Osteocyte (in vitro differentiated cells): ENCODE measurements at regions not wholly inside any gene's neighbourhood (a gene's known extent, or its start where the extent isn't known, plus 50 kb on each side); places are given as distances from the start of the nearest gene placed in this dataset.

Experiments
- DNase-seq: peaks from one replicate; pipeline ENCODE4 v3.0.0; 2021; ENCODE audit warnings: mixed read lengths; ENCODE audit not compliant: unreplicated experiment; ENCODE audit errors: extremely low spot score
- H3K27ac Mint-ChIP-seq: one replicate; pipeline ENCODE4 v1.8.0; 2021; ENCODE audit warnings: mild to moderate bottlenecking, mixed read lengths; ENCODE audit not compliant: unreplicated experiment
- H3K27me3 Mint-ChIP-seq: one replicate; pipeline ENCODE4 v1.8.0; 2021; ENCODE audit warnings: mixed read lengths; ENCODE audit not compliant: unreplicated experiment
- H3K36me3 Mint-ChIP-seq: one replicate; pipeline ENCODE4 v1.8.0; 2021; ENCODE audit warnings: mixed read lengths; ENCODE audit not compliant: unreplicated experiment
- H3K4me1 Mint-ChIP-seq: one replicate; pipeline ENCODE4 v1.8.0; 2021; ENCODE audit warnings: mixed read lengths; ENCODE audit not compliant: unreplicated experiment
- H3K4me3 Mint-ChIP-seq: one replicate; pipeline ENCODE4 v1.8.0; 2021; ENCODE audit warnings: mild to moderate bottlenecking, moderate library complexity, mixed read lengths; ENCODE audit not compliant: unreplicated experiment
- H3K9me3 Mint-ChIP-seq: one replicate; pipeline ENCODE4 v1.8.0; 2021; ENCODE audit warnings: mixed read lengths; ENCODE audit not compliant: unreplicated experiment
- CTCF ChIP-seq: fragments of 200-600 bp; sonication (generic); IDR thresholded peaks from 2 replicates; pipeline ENCODE4 v1.5.0; 2021; ENCODE audit warnings: antibody characterized with exemption, mild to moderate bottlenecking, moderate library complexity

GRCh38 chr12:90514325-90514724 lies 440.7 kb downstream of the CCER1 start:
- no peaks in the 10 kb centered on the region for H3K9me3 Mint-ChIP-seq
- no peak for TF ChIP-seq CTCF
- H3K27me3 Mint-ChIP-seq: no peaks in the 10 kb centered on the region
- DNase-seq: no peak
- H3K36me3 Mint-ChIP-seq: no peaks in the 10 kb centered on the region
- H3K27ac Mint-ChIP-seq: peak overlapping the region; percentile 23
- H3K4me1 Mint-ChIP-seq: peaks cover 27% of the 10 kb centered on the region
- no peak overlapping the region for H3K4me3 Mint-ChIP-seq

GRCh38 chr12:90512518-90512917 lies 442.5 kb downstream of the CCER1 start:
- H3K36me3 Mint-ChIP-seq: no peaks in the 10 kb centered on the region
- DNase-seq: no peak
- H3K4me1 Mint-ChIP-seq: peaks cover 27% of the 10 kb centered on the region
- no peak overlapping the region for H3K4me3 Mint-ChIP-seq
- H3K27me3 Mint-ChIP-seq: no peaks in the 10 kb centered on the region
- no peak overlapping the region for H3K27ac Mint-ChIP-seq
- H3K9me3 Mint-ChIP-seq: no peaks in the 10 kb centered on the region
- no peak for TF ChIP-seq CTCF

GRCh38 chr12:90510948-90511347 lies 444.0 kb downstream of the CCER1 start:
- no peaks in the 10 kb centered on the region for H3K27me3 Mint-ChIP-seq
- no peak for TF ChIP-seq CTCF
- peaks cover 19% of the 10 kb centered on the region for H3K4me1 Mint-ChIP-seq
- no peak for DNase-seq
- no peak overlapping the region for H3K27ac Mint-ChIP-seq
- H3K36me3 Mint-ChIP-seq: no peaks in the 10 kb centered on the region
- H3K4me3 Mint-ChIP-seq: no peak overlapping the region
- no peaks in the 10 kb centered on the region for H3K9me3 Mint-ChIP-seq

DNA sequence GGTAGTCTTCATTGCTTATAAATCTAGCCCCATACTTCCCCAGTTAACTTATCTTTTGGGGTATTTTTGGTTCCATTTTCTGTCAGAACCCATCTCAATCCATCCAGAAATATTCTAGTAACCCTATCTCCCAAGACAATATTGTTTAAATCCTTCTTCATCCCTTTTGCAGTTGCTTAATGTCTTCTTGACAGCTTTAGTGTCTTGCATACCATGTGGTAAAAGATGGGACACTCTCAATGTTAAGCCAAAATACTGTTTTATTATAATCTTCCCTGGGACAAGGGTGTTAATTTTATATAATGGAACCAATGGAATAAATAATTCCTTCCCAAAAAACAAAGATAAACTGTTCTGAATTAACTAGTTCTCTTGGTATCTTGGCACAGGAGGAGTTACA lies 450.2 kb downstream of the CCER1 start:
- no peaks in the 10 kb centered on the region for H3K36me3 Mint-ChIP-seq
- H3K4me1 Mint-ChIP-seq: peaks cover 4% of the 10 kb centered on the region
- TF ChIP-seq CTCF: no peak
- no peaks in the 10 kb centered on the region for H3K27me3 Mint-ChIP-seq
- H3K27ac Mint-ChIP-seq: no peak overlapping the region
- H3K9me3 Mint-ChIP-seq: no peaks in the 10 kb centered on the region
- DNase-seq: no peak
- H3K4me3 Mint-ChIP-seq: no peak overlapping the region

DNA sequence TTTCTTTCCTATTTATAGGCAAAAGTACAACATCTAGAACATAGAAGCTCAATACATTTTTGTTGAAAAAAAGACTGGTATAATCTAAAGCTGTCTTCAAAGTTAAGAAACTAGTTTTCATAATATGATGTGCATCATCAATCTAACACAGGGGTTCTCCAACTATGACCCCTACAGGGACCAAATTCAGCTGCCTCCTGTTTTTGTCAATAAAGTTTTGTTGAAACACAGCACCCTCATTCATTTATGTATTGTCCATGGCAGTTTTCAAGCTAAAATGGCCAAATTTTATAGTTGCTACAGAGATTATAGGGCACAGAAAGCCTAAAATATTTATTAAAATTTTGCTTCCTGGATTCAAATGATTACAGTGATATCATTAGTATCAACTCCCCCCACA lies 452.9 kb downstream of the CCER1 start:
- no peak for TF ChIP-seq CTCF
- no peaks in the 10 kb centered on the region for H3K9me3 Mint-ChIP-seq

More for the DNA sequence above, 452.9 kb downstream of the CCER1 start:
- no peak overlapping the region for H3K27ac Mint-ChIP-seq
- DNase-seq: no peak
- H3K4me3 Mint-ChIP-seq: no peak overlapping the region
- H3K27me3 Mint-ChIP-seq: no peaks in the 10 kb centered on the region
- H3K36me3 Mint-ChIP-seq: no peaks in the 10 kb centered on the region
- peaks cover 4% of the 10 kb centered on the region for H3K4me1 Mint-ChIP-seq
